NCI-H82 treated with DMSO at 0.1 percent for 48 hours (cell line): ENCODE measurements at regions not wholly inside any gene's neighbourhood (a gene's known extent, or its start where the extent isn't known, plus 50 kb on each side); places are given as distances from the start of the nearest gene placed in this dataset.

Source experiments
- DNase-seq: peaks from one replicate; lab custom pipeline; 2025; ENCODE audit not compliant: unreplicated experiment; lab: John Stamatoyannopoulos, UW

DNA sequence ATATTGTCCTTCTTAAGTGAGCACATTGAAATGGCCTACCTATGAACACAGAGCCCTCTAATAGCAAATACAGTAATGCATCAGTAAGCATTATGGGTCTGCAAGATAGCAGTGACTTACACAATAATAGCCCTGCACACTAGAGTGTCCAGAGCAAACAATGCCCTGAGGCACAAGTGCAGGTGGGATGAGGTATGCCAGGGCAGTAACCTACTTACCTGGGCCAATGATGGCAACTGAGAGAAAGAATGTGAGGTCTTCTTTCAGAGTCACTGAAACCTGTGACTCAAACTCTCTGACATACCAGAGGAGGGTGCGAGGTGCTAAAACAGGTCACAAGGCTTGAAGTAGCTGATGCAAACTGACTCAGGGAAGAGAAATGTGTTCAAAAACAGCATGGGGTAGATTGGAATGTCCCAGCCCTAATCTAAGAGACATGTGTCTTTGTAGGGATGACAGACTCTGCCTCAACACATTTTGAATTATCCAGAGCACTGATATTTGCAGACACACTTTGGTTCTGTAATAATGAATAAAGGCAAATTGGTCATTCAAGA is 168.5 kb upstream of the RUNX1 start:
- DNase-seq, result no peak

DNA sequence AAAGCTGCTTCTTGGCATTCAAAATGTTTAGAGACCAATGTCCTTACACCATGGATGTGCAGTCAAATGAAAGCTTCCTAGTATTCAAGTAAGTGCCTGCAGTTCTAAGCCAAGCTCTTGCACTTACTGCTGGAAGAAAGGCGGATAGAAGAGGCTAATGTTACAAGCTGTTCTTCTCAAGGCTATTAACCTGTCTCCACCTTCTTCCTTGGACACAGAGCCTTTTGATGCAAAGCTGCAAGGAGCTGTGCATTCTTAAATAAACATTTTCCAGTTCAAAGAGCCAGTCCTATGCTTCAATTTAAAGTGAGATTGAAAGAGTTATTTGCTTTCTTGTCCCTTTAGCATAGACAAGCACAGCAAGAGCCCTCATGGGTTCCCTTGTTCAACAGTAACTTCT is 167.9 kb upstream of the RUNX1 start:
- DNase-seq, result no peak

DNA sequence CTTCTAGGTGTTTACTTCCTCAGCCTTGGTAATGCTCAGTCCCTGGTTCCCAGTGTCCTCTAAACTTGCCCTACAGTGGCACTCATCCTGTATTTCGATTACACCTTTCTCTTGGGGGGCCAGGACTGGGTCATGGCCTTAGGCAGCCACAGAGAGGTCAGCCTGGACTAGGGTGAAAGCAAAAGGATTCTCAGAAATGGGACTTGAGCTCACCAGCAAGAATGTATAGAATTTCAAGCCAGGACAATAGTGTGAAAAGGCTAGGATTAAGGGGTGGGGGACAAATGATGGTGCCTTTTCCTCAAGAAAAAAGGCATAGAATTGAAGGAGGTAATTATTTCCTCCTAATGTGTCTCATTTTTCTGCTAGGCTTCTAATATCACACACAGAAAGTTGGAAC is 166.8 kb upstream of the RUNX1 start:
- DNase-seq, result no peak

DNA sequence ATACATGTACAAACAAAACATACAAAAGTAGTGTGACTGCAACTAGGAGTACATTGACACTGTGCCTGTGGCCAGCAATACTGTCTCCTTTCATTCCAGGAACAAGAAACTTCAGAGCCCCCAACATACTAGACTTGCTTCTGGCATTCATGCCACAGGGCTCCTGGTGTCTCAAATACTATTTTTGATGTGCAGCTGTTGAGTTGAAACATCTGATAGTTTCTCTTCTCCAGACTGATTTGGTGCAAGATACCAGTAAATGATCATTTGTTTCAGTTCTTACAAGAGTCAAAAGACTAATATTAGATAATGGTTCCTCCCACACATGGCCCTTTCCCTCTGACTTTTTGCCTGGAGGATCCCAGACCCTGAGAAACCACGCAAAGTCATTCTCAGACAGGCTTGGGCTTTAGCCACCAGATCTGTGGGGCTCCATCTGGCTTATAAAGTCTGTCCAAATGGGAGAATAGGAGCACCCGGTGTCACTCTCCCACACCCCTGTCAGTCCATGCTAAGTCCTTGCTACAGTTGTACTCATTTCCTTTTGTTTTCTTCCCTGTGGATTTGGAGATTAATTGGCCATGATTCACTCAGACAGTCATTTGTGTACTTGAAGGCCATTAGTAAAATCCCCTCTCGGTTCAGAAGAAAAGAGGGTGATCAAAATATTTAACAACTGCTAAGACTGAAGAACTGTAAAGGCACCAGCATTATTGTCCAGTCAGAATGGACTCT is 163.5 kb upstream of the RUNX1 start:
- DNase-seq, result no peak

DNA sequence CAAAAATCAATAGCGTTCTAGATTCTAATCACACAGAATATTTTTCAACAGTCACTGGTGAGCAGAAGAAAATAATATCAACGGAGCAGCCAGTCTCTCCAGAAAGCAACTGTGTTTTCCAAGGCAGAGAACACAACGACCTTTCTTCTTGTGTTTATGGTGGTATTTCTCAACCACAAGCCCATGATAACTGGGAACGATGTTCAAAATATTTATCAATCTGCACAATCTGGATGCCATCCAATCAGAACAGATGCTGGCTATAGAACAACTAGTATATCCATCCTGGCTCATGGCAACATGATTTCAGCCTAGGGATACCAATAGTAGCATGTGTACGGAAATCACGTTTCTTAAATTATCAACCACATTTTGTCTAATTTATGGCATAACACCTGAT is 162.7 kb upstream of the RUNX1 start:
- no peak for DNase-seq

DNA sequence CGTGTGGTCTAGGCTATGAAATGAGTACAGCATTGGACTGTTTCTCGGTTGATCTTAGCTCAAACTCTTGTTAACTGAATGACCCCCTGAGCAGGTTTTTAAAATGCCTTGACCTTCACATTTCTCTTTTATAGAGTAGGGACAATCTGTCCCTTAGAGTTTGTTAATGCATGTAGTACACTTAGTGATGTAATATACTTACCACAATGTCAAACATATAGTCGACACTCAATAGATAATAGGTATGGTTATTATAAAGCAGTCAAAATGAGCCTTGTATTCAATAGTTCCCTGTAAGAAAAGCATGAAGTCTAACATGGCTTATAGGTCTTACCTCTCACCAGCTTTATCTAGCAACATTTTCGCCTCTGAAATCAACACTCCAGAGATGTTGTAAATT is 161.0 kb upstream of the RUNX1 start:
- no peak for DNase-seq

DNA sequence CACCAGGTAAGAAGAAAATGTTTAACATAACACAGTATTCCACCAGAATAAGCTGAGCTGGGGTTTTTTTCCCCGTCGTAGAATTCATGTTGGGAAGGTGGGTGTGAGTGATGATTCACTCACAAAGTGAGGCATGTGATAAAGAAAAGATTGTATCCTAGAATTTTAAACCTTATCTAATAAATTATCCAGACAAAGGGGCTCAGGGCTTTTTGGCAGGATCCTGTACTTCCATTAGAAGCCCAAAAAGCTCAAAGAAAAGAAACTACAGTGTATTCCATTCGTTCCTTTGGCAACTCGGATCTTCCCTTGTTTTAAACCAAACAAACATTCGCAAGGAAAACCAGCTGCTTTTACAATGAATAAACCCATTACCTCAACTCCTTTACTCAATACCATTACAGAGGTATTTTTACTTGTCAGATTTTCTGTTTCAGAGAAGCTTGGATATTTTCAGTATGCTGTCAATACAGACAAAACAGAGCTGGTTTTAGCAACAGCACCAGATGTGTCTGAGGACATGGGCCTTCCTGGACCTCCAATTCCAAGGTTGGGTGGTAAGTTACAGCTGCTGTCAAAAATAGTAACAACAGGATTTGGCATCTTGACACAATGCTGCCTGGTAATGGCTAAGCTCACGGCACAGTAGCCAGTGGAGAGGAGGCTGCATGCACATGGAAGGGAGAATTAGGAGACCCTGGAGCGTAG is 159.9 kb upstream of the RUNX1 start:
- no peak for DNase-seq

DNA sequence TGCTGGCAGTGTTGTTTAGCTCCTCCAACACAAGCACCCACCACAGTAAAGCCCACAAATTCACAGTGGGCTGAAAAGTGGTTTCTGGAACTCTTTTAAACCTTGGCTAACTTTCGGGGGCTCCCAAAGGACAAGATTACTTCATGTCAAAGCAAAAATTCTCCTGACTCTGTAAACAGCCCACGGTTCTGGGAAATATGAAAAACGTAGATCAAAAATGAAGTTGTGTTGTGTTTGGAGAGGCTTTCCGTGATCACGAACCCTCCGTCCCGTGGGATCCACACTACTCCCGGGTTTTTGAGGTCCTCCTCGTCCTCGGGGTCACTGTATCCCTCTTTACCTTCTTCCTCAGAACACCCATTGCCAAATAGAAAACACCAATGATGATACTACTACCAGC is 159.0 kb upstream of the RUNX1 start:
- DNase-seq, result no peak

DNA sequence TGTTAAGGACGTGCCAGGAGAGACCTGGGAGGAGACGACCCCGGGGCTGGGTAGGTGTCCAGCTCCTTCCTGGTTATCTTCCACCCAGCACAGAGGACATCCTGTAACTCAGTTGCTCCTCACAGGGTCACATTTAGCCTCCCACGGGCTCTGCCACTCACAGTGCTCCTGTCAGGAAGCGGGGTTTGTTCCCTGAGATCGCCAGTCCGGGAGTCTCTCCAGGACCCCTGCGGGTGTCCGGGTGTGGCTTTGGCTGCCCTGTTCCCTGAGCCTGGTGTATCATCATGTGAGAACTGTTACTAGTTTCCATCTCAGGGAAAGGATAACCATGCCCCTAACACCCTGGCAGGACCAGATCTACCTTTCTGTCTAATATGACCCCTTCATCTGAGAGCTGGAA is 158.2 kb upstream of the RUNX1 start:
- DNase-seq, result no peak

DNA sequence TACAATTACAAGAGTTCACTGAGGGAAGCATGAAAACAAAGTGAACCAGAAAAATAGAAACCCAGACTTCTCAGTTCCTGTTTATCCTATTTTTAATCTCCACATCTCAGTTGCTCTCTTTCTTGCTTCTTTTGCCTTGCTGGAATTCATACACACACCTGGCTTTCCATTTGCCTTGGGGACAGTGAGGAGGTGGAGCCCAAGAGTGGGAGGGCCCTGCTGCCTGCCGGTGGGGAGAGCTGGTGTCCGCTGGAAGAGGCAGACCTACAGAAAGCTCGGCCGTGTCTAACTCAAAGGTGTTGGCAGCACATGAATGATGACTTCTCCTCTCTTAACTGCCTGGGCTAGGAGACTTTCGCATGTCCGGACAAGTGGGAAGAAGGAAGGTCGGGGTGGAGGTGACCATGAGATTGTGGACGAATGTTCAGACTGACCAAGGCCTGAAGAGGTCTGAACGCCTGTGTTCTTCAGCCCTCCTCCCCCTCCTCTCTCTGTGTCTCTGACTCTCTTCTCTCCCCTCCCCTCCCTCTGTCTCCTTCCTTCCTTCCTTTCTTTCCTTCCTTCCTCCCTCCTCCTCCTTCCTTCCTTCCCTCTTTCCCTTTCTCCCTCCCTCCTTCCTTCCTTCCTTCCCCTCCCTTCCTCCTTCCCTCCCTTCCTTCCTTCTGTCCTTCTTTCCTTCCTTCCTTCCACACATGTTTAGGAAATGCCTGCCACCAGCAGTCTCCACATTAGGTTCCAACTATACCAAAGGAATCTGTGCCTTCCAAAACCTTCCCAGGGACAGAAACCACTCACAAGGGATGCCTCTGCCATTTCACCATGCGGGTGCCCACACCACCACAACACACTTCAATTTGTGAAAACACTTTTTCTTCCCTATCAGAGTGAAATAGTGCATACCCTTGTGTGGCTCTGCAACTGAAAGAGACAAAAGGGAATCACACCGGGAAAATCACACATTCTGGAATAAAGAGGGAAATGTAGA is 157.3 kb upstream of the RUNX1 start:
- DNase-seq, result no peak

DNA sequence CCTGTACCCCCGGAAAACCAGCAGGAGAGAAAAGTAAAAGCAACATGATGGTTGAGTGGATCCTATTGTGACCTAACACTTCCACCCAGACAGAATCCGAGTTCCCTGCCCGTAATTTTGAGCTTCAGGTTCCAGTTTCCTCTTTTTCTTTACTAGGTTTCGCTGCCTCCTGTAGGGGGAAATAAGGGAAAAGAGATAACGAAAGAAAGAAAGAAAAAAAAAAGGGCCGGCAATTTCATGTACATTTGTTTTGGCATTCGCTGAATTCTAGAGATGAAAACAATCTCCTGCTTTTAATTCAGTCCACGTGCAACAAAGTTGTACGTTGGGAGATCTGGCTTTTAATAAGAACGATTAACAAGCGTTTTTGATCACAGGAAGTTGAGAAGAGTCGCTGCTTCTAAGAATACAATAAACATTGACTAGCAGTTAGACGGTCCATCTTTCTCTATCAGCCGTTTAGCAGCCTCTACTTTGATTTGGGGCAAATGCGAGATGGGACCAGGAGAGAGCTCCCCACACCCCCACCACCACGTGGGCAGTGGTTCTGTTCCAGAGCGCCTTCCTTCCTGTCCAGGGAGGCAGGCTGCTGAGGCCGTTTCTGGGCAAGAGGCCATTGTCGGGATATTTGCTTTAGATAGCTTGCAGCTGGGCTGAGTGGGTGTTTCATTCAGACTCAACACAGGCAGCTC is 155.9 kb upstream of the RUNX1 start:
- no peak for DNase-seq

DNA sequence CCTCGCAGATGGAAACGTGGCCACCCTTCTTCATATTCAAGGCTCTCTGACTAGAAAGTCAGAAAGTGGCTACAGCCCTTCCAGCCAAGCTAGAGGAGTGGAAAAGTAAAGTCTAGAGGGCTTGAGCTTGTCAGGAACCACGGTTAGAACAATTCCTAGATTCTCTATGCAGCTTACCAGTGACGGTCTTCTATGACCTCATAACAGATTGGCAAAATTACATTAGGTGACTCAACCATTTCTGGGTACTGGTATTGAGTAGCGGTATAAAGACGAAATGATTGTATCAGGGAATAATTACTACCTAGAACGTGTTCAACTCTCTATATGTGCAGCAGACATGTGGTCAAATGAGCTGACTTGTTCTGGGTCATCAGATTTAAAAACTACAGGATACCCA is 155.0 kb upstream of the RUNX1 start:
- no peak for DNase-seq

DNA sequence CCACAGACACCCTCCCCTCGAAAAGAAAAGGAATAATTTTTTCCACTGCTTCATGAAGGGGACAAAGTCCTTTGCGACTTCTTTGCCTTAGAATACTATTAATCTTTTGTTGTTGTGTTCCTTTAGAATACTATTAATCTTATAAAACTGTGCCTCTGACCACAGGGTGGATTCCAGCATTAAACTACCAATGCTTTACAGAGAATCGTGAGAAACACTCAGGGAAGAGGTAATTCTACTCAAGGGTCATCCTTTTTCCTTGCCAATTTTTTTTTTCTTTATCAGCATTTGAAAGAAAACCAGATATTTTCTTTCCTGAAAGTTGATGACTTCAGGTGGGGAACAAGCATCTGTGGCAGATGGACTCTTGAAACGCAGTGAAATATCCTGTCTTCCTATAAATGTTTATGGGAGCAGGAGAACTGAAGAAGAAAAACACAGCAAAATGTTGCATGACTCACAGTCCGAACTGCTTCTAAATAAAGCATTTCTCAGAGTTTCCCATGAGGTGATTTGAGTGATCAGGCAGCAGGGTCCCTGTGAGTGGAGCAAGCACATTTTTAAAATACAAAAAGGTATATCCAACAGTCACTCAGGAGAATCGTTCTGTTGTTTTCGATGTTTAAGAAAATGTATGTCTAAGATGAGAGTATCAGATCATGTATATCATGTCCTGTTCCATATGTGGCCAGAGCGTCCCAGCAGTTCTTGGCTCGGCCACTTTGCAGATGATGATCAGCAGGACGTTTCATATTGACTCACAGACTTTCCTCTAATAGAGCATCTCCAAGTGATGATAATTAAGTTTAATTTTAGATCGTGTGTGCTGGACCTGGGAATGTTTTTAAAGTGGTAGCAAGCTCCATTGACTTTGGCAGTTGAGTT is 154.2 kb upstream of the RUNX1 start:
- no peak for DNase-seq

DNA sequence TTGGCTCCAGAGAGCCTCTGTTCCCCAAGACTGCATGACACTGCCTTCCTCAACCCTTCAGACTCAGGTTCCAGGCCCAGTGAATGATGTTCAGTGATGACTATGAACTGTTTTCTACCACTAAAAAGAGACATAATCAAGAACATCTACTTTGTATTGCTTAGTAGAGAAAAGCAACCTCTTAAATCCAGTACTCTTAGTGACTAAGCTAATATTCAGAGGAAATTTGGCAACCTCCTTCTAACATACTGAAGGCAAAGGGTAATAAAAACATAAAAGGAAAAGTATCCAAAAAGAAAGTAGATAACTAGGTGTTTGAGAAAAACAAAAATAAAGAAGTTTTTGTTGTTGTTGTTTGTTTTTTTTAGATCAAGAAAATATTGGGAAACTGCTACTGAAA is 153.3 kb upstream of the RUNX1 start:
- DNase-seq, result no peak

DNA sequence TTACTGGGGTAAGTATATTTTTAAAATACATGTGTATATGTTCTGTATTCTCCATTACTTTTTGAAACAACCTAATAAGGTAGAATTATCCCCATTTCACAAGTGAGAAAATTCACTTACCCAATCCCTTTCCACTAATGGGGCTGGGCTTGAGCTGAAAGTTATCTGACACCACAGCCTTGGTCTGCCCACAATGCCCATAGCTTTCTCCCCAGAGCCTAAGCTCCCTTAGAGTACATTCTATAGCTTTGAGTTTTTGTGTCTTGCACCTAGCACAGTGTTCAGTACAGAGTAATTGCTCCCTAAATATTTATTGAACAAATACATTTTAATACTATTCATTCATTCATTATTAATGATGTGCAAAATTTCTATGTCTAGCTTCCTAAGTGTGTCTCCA is 152.7 kb upstream of the RUNX1 start:
- DNase-seq, result no peak

DNA sequence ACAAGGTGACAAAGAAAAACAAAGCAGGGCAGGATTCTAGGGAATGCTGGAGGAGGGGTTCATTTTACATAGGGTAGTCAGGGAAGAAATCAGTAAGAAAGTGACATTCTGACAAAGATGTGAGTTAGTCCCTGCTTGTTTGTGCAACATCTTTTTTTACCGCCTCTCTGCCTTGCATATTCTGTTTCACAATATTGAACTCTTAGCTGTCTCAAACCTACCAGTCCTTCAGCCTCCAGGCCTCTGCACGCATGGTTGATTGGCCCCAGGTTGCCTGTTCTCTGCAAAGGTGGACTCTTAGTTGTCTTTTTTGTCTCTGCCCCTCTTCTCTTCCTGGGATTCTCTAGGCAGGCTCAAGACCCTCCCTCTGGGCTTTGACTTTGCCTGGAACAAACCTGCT is 152.2 kb upstream of the RUNX1 start:
- DNase-seq, result no peak

DNA sequence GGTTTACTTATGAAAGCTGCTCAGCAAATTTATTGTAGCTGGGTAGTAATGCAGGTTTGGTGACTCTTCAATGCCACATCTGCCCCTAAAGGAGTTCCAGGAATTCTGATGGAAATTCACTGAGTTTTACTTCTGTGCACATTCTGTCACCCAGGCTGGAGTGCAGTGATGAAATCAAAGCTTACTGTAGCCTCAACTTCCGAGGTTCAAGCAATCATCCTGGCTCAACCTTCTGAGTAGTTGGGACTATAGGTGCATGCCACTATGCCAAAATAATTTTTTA is 150.6 kb upstream of the RUNX1 start:
- no peak for DNase-seq

DNA sequence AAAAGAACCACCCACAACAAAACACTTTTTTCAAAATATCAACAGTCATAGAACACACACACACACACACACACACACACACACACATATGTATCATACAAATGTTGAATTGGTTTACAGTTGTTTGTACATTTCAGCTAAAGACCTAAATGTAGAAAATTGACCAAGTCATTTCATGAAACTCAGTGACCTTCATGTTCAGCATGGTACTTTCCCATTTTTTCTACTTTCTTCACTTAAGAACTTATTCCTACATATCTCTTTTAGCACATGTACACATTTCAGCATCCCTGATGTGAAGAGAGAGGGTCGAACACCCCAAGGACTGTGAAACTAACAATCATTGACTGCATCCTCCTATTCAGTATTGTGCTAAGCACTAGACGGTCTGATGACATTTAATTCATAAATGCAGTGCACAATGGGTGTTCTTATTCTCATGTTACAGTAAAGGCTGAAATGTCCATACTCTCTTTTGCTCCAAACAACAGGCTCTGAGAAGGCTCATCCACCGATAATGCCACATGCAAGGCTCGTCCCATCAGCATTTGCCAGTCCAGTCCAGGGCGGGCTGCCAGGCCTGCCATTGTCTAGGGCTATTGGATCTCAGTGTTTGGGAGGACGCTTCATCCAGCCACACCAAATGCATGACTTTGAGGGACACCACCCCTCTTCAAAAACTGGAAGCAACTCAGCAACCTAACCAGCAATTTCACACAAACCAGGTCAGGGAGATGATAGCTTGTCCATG is 150.1 kb upstream of the RUNX1 start:
- DNase-seq, result no peak

DNA sequence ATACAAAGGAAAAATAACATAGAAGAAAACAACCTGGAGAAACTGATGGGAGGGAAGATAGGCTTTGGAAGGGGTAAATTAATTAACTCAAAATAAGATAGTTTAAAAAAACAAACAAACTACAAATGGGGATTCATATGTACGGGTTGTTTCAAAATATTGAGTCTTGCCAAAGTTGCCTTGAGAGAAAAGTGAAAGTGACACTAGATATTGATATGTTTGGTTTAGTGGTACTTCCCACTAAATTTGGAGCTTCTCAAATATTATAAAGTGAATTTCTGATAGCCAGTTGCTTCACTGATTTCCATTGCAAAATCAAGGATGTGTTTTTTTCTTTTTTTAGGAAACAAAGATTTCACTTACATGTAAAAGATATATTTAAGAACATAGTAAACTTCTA is 149.5 kb upstream of the RUNX1 start:
- DNase-seq, result no peak
